Effector CD8-positive, alpha-beta T cell (primary cell): ENCODE measurements at regions not wholly inside any gene's neighbourhood (a gene's known extent, or its start where the extent isn't known, plus 50 kb on each side); places are given as distances from the start of the nearest gene placed in this dataset.

Experiments used
- DNase-seq: peaks from one replicate; lab custom pipeline; 2025; lab: John Stamatoyannopoulos, UW

GRCh38 chr13:26932465-26932864, 171.9 kb upstream of the GPR12 start:
- DNase-seq, result no peak

- peak; percentile 64 for DNase-seq
Measured at GRCh38 chr13:26929971-26930730, 169.6 kb upstream of the GPR12 start.

- no peak for DNase-seq
Measured at GRCh38 chr13:26927511-26927910, 166.9 kb upstream of the GPR12 start.

- DNase-seq, result no peak
Measured at GRCh38 chr13:26926371-26926770, 165.8 kb upstream of the GPR12 start.

- no peak for DNase-seq
Measured at GRCh38 chr13:26923824-26924605, 163.4 kb upstream of the GPR12 start.

- DNase-seq, result no peak
Measured at GRCh38 chr13:26921918-26922317, 161.3 kb upstream of the GPR12 start.

GRCh38 chr13:26920614-26921355, 160.2 kb upstream of the GPR12 start:
- DNase-seq, result no peak

GRCh38 chr13:26919732-26920131, 159.1 kb upstream of the GPR12 start:
- DNase-seq, result no peak

- no peak for DNase-seq
Measured at GRCh38 chr13:26919311-26919710, 158.7 kb upstream of the GPR12 start.

- DNase-seq, result no peak
Measured at GRCh38 chr13:26914624-26915023, 154.0 kb upstream of the GPR12 start.

- no peak for DNase-seq
Measured at GRCh38 chr13:26914148-26914547, 153.6 kb upstream of the GPR12 start.

GRCh38 chr13:26910754-26911465, 150.3 kb upstream of the GPR12 start:
- DNase-seq, result no peak

GRCh38 chr13:26909477-26909876, 148.9 kb upstream of the GPR12 start:
- DNase-seq, result no peak

- no peak for DNase-seq
Measured at GRCh38 chr13:26908126-26908525, 147.5 kb upstream of the GPR12 start.

GRCh38 chr13:26899202-26899601, 138.6 kb upstream of the GPR12 start:
- DNase-seq, result no peak

GRCh38 chr13:26897706-26898550, 137.3 kb upstream of the GPR12 start:
- no peak for DNase-seq

GRCh38 chr13:26896986-26897668, 136.5 kb upstream of the GPR12 start:
- DNase-seq, result no peak

- DNase-seq, result no peak
Measured at GRCh38 chr13:26895808-26896466, 135.4 kb upstream of the GPR12 start.

GRCh38 chr13:26895081-26895807, 134.7 kb upstream of the GPR12 start:
- no peak for DNase-seq
